ENCODE measurements at regions not wholly inside any gene's neighbourhood (a gene's known extent, or its start where the extent isn't known, plus 50 kb on each side); places are given as distances from the start of the nearest gene placed in this dataset.

- TF ChIP-seq CTCF (IDR thresholded peaks at IDR 0.05) = no peak
- TF ChIP-seq EZH2 (IDR thresholded peaks at IDR 0.05; ENCODE audit: borderline replicate concordance, insufficient read depth, low read depth, low read length, poor library complexity, severe bottlenecking) = no peak
Measured at GRCh38 chr2:10236571-10237391, 65.9 kb upstream of the HPCAL1 start.

Data from B cell (primary cell).